ENCODE measurements at regions not wholly inside any gene's neighbourhood (a gene's known extent, or its start where the extent isn't known, plus 50 kb on each side); places are given as distances from the start of the nearest gene placed in this dataset.

DNA sequence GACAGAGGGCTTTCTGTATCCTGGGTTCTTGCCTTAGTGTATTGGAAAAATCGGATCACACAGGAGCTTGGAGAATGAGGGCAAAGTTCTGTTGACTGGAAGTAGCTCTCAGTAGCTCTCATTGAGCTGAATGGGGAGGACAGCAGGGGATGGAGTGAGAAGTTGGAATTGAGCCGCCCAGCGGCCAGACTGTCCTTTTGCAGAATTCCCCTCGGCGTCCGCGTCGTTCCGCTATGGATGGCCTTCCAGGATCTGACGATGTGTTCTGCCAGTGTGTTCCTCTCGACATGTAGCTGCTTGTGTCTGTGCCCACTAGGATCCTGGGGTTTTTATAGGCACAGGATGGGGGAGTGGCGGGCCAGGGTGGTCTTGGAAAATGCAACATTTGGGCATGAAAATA is 351.8 kb upstream of the SEMA3A start:
- intact Hi-C loops (cut with DNase I), result no loop called here
- Histone ChIP-seq H3K27ac (no peak overlapping the region), H3K36me3 (replicated peaks in 1 of 2) (no peaks in the 10 kb centered on the region), H3K9me3 (replicated peaks in 1 of 3) (no peaks in the 10 kb centered on the region), H3K4me3 (no peak overlapping the region), H3K4me1 (replicated peaks in 1 of 2) (no peaks in the 10 kb centered on the region), H3K27me3 (no peaks in the 10 kb centered on the region)
- WGBS, 4 donors, result 84 to 95% (median 91%) methylated on average over 12 of the region's 12 CpGs
- DNase-seq, result no peak
- no peak for TF ChIP-seq POLR2A (IDR thresholded peaks at IDR 0.05)
- TF ChIP-seq, protein P1, sequence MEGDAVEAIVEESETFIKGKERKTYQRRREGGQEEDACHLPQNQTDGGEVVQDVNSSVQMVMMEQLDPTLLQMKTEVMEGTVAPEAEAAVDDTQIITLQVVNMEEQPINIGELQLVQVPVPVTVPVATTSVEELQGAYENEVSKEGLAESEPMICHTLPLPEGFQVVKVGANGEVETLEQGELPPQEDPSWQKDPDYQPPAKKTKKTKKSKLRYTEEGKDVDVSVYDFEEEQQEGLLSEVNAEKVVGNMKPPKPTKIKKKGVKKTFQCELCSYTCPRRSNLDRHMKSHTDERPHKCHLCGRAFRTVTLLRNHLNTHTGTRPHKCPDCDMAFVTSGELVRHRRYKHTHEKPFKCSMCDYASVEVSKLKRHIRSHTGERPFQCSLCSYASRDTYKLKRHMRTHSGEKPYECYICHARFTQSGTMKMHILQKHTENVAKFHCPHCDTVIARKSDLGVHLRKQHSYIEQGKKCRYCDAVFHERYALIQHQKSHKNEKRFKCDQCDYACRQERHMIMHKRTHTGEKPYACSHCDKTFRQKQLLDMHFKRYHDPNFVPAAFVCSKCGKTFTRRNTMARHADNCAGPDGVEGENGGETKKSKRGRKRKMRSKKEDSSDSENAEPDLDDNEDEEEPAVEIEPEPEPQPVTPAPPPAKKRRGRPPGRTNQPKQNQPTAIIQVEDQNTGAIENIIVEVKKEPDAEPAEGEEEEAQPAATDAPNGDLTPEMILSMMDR (IDR thresholded peaks at IDR 0.05), result no peak

DNA sequence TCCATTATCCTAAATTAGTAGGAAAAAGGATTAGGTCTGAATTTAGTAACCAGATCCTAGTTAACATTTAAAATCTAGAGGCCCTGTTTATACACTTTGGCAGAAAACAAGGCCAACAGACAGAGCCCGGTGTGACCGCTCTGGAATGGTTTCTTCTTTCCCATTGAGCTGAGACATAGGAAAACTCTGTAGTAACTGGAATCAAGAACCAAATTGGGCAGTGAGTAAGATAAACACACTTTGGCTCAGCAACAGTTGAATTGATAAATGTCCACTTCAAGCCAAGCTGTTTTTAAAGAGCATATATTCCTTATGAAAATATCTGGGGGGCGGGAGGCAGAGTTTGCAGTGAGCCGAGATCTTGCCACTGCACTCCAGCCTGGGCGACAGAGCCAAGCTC is 343.7 kb upstream of the SEMA3A start:
- intact Hi-C loops (cut with DNase I), result no loop called here
- no peak for DNase-seq
- no peaks in the 10 kb centered on the region for H3K4me1 ChIP-seq (replicated peaks in 1 of 2)
- no peaks in the 10 kb centered on the region for H3K9me3 ChIP-seq (replicated peaks in 1 of 3)
- H3K36me3 ChIP-seq (replicated peaks in 1 of 2), result no peaks in the 10 kb centered on the region
- H3K27me3 ChIP-seq, result no peaks in the 10 kb centered on the region
- H3K4me3 ChIP-seq, result no peak overlapping the region
- TF ChIP-seq, protein P1 (IDR thresholded peaks at IDR 0.05), result no peak
- TF ChIP-seq POLR2A (IDR thresholded peaks at IDR 0.05), result no peak
- no peak overlapping the region for H3K27ac ChIP-seq
- WGBS, 4 donors, result 78 to 89% (median 86%) methylated on average over 5 of the region's 5 CpGs

DNA sequence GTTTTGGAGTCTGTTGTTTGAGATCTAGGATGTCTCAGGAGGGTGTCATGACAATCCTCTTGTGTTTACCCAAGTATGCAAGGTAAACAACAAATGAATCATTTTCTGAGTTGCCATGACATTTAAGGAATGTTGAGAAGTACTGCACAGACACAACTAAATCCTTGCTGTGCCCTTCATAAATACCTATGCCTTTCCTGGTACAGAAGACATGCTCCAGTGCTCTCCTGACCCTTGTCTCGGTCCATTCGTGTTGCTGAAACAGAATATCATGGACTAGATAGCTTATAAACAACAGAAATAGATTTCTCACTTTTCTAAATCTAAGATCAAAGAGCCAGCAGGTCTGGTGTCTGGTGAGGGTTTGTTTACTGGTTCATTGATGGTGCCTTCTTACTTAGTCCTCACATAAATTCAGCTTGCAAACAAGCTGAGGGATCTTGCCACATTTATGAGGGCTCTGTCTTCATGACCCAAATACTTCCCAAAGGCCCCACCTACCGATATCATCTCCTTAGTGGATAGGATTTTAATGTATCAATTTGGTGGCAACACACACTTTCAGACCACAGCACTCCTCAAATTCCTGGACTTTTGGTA is 341.8 kb upstream of the SEMA3A start:
- WGBS, 4 donors, result 80 to 84% (median 83%) methylated on average over 3 of the region's 3 CpGs
- Histone ChIP-seq H3K4me1 (replicated peaks in 1 of 2) (no peaks in the 10 kb centered on the region), H3K27me3 (no peaks in the 10 kb centered on the region), H3K36me3 (replicated peaks in 1 of 2) (no peaks in the 10 kb centered on the region), H3K27ac (no peak overlapping the region), H3K9me3 (replicated peaks in 1 of 3) (no peaks in the 10 kb centered on the region), H3K4me3 (no peak overlapping the region)
- TF ChIP-seq POLR2A (IDR thresholded peaks at IDR 0.05), result no peak
- TF ChIP-seq, protein P1 (IDR thresholded peaks at IDR 0.05), result no peak
- intact Hi-C loops (cut with DNase I), result no loop called here
- DNase-seq, result no peak

DNA sequence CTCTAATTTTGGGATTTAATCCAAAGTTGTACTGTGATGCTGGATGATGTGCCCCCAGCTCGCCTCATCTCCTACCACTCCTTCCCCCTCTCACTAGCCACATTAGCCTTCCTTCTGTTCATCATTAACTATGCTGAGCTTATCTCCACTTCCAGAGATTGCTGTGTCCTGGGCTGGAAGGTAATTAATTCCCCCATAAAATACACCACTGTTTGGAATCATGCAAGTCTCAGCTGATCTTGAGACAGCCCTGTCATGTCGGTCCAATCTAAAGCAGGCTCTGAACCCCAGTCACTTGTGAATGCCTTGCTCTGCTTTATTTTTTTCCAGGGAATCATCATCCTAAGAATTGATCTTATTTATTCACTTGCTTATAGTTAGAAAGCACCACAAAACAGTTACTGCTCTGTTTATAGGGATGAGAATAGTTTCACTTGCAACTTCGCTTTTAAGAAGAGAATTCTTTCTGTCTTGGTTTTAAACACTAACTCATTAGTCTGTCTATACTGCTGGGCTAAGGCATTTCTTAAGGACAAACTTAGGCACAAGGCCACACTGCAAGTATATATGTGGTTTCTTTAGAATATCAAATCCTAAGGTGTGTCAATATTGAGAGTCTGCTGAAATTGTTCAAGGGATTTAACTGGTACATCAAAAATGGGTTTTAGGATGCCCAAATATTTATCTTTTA is 341.1 kb upstream of the SEMA3A start:
- no peak overlapping the region for H3K27ac ChIP-seq
- no peaks in the 10 kb centered on the region for H3K4me1 ChIP-seq (replicated peaks in 1 of 2)
- WGBS, 4 donors, result 53 to 78% (median 61%) methylated on average over 3 of the region's 3 CpGs

More for the DNA sequence above, 341.1 kb upstream of the SEMA3A start:
- Histone ChIP-seq H3K4me3 (no peak overlapping the region), H3K9me3 (replicated peaks in 1 of 3) (no peaks in the 10 kb centered on the region), H3K36me3 (replicated peaks in 1 of 2) (no peaks in the 10 kb centered on the region), H3K27me3 (no peaks in the 10 kb centered on the region)
- TF ChIP-seq, protein P1 (IDR thresholded peaks at IDR 0.05), result no peak
- no peak for TF ChIP-seq POLR2A (IDR thresholded peaks at IDR 0.05)
- no peak for DNase-seq
- intact Hi-C loops (cut with DNase I), result no loop called here
